ENCODE measurements at regions not wholly inside any gene's neighbourhood (a gene's known extent, or its start where the extent isn't known, plus 50 kb on each side); places are given as distances from the start of the nearest gene placed in this dataset.

- no peak for DNase-seq (ENCODE audit: low read depth in 2 of 2)
Measured at GRCh38 chr11:15697437-15698236, 582.9 kb downstream of the INSC start.

- no peak for DNase-seq (ENCODE audit: low read depth in 2 of 2)
Measured at GRCh38 chr11:15698855-15699254, 584.1 kb downstream of the INSC start.

GRCh38 chr11:15699978-15700377, 585.3 kb downstream of the INSC start:
- DNase-seq (ENCODE audit: low read depth in 2 of 2): no peak

- DNase-seq (ENCODE audit: low read depth in 2 of 2): no peak
Measured at GRCh38 chr11:15700456-15700855, 585.7 kb downstream of the INSC start.

GRCh38 chr11:15704064-15704463, 589.3 kb downstream of the INSC start:
- DNase-seq (ENCODE audit: low read depth in 2 of 2): no peak

- DNase-seq (ENCODE audit: low read depth in 2 of 2): no peak
Measured at GRCh38 chr11:15704556-15704955, 589.8 kb downstream of the INSC start.

GRCh38 chr11:15705891-15706290, 591.2 kb downstream of the INSC start:
- DNase-seq (ENCODE audit: low read depth in 2 of 2): no peak

- no peak for DNase-seq (ENCODE audit: low read depth in 2 of 2)
Measured at GRCh38 chr11:15707194-15707593, 592.5 kb downstream of the INSC start.

- no peak for DNase-seq (ENCODE audit: low read depth in 2 of 2)
Measured at GRCh38 chr11:15707971-15708370, 593.2 kb downstream of the INSC start.

GRCh38 chr11:15710580-15711275, 596.0 kb downstream of the INSC start:
- DNase-seq (ENCODE audit: low read depth in 2 of 2): no peak

GRCh38 chr11:15711311-15711710, 596.6 kb downstream of the INSC start:
- no peak for DNase-seq (ENCODE audit: low read depth in 2 of 2)

- no peak for DNase-seq (ENCODE audit: low read depth in 2 of 2)
Measured at GRCh38 chr11:15714641-15715399, 600.1 kb downstream of the INSC start.

- no peak for DNase-seq (ENCODE audit: low read depth in 2 of 2)
Measured at GRCh38 chr11:15716550-15716949, 601.8 kb downstream of the INSC start.

GRCh38 chr11:15720460-15720859, 605.7 kb downstream of the INSC start:
- DNase-seq (ENCODE audit: low read depth in 2 of 2): no peak

- no peak for DNase-seq (ENCODE audit: low read depth in 2 of 2)
Measured at GRCh38 chr11:15723966-15724365, 609.2 kb downstream of the INSC start.

GRCh38 chr11:15724601-15725000, 609.9 kb downstream of the INSC start:
- no peak for DNase-seq (ENCODE audit: low read depth in 2 of 2)

- no peak for DNase-seq (ENCODE audit: low read depth in 2 of 2)
Measured at GRCh38 chr11:15725246-15725645, 610.5 kb downstream of the INSC start.

- DNase-seq (ENCODE audit: low read depth in 2 of 2): no peak
Measured at GRCh38 chr11:15726221-15726746, 611.6 kb downstream of the INSC start.

- no peak for DNase-seq (ENCODE audit: low read depth in 2 of 2)
Measured at GRCh38 chr11:15726893-15727519, 612.3 kb downstream of the INSC start.

GRCh38 chr11:15727520-15727914, 612.8 kb downstream of the INSC start:
- no peak for DNase-seq (ENCODE audit: low read depth in 2 of 2)

GRCh38 chr11:15728207-15728606, 613.5 kb downstream of the INSC start:
- no peak for DNase-seq (ENCODE audit: low read depth in 2 of 2)
